ENCODE measurements at regions not wholly inside any gene's neighbourhood (a gene's known extent, or its start where the extent isn't known, plus 50 kb on each side); places are given as distances from the start of the nearest gene placed in this dataset.

DNA sequence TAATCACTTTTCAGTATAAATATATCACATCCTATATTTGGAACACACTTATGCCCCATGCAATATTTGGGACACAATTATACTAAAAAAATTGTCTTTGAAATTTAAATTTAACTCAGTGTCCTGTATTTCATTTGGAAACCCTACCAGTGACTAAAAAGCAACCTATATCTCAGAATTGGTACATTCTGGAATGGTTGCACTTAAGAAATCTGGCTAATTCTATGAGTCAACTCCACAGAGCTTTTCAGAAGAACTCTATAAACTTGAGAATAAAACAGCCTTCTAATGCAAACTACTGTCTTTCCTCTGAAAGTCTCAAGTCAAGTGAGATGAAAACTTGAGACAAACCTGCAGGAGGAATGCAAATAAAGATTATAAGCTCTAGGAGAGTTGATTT is 320.2 kb downstream of the MAFB start:
- Mint-ChIP-seq H3K4me1 (ENCODE audit: low read depth) (no peaks in the 10 kb centered on the region), H3K36me3 (ENCODE audit: low read depth) (no peaks in the 10 kb centered on the region), H3K9me3 (no peaks in the 10 kb centered on the region), H3K27me3 (no peaks in the 10 kb centered on the region), H3K27ac (no peak overlapping the region), H3K4me3 (no peak overlapping the region)
- ChIA-PET CTCF (no interaction called here), POLR2A (no interaction called here)
- Histone ChIP-seq H3K27ac (ENCODE audit: low read depth in 1 of 2, low read length in 2 of 2) (no peak overlapping the region), H3K27me3 (ENCODE audit: control insufficient read depth in 1 of 2, insufficient read depth in 2 of 2, low read length in 2 of 2) (peaks cover 0 to 2% of the 10 kb centered on the region in 2 experiments), H3K9me3 (ENCODE audit: control insufficient read depth in 1 of 2, insufficient read depth in 1 of 2, low read length in 2 of 2) (no peaks in the 10 kb centered on the region), H3K4me1 (ENCODE audit: insufficient read depth, low read length) (no peaks in the 10 kb centered on the region), H3K36me3 (ENCODE audit: insufficient read depth, low read length) (no peaks in the 10 kb centered on the region), H3K4me3 (ENCODE audit: low read length) (no peak overlapping the region)
- ATAC-seq (ENCODE audit: poor library complexity) (no peak), DNase-seq (no peak)
- intact Hi-C loops (cut with DNase I, micrococcal nuclease): no loop called here
- TF ChIP-seq, protein P1, sequence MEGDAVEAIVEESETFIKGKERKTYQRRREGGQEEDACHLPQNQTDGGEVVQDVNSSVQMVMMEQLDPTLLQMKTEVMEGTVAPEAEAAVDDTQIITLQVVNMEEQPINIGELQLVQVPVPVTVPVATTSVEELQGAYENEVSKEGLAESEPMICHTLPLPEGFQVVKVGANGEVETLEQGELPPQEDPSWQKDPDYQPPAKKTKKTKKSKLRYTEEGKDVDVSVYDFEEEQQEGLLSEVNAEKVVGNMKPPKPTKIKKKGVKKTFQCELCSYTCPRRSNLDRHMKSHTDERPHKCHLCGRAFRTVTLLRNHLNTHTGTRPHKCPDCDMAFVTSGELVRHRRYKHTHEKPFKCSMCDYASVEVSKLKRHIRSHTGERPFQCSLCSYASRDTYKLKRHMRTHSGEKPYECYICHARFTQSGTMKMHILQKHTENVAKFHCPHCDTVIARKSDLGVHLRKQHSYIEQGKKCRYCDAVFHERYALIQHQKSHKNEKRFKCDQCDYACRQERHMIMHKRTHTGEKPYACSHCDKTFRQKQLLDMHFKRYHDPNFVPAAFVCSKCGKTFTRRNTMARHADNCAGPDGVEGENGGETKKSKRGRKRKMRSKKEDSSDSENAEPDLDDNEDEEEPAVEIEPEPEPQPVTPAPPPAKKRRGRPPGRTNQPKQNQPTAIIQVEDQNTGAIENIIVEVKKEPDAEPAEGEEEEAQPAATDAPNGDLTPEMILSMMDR (IDR thresholded peaks at IDR 0.05): no peak

DNA sequence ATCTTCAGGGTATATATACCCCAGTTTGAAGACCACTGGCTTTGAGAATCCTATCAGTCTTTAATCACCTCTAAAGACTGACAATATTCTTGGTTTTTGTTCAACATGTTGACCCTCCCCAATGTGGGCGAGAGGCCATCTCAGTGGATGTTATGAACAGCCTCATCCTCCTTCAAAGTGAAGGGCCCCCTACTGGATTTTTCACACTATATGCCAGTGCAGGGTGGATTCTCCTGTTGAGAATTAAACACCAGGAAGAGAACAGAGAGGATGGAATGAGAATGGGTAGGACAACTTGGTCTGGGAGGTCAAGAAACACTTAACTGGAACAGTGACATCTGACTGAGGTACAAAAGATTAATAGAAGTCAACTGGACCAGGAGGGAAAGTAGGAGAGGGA is 327.1 kb downstream of the MAFB start:
- ATAC-seq (ENCODE audit: poor library complexity) (no peak), DNase-seq (no peak)
- ChIA-PET CTCF (no interaction called here), POLR2A (no interaction called here)
- H3K27me3 Mint-ChIP-seq: peaks cover 9% of the 10 kb centered on the region
- Histone ChIP-seq H3K4me3 (ENCODE audit: low read length) (no peak overlapping the region), H3K27me3 (ENCODE audit: control insufficient read depth in 1 of 2, insufficient read depth in 2 of 2, low read length in 2 of 2) (peaks cover 2 to 4% of the 10 kb centered on the region in 2 experiments), H3K9me3 (ENCODE audit: control insufficient read depth in 1 of 2, insufficient read depth in 1 of 2, low read length in 2 of 2) (no peaks in the 10 kb centered on the region), H3K36me3 (ENCODE audit: insufficient read depth, low read length) (no peaks in the 10 kb centered on the region), H3K4me1 (ENCODE audit: insufficient read depth, low read length) (no peaks in the 10 kb centered on the region), H3K27ac (ENCODE audit: low read depth in 1 of 2, low read length in 2 of 2) (no peak overlapping the region)
- H3K4me3 Mint-ChIP-seq: no peak overlapping the region
- intact Hi-C loops (cut with DNase I, micrococcal nuclease): no loop called here
- no peak overlapping the region for H3K27ac Mint-ChIP-seq
- H3K36me3 Mint-ChIP-seq (ENCODE audit: low read depth): no peaks in the 10 kb centered on the region
- no peaks in the 10 kb centered on the region for H3K4me1 Mint-ChIP-seq (ENCODE audit: low read depth)
- no peaks in the 10 kb centered on the region for H3K9me3 Mint-ChIP-seq
- TF ChIP-seq, protein P1 (IDR thresholded peaks at IDR 0.05): no peak

DNA sequence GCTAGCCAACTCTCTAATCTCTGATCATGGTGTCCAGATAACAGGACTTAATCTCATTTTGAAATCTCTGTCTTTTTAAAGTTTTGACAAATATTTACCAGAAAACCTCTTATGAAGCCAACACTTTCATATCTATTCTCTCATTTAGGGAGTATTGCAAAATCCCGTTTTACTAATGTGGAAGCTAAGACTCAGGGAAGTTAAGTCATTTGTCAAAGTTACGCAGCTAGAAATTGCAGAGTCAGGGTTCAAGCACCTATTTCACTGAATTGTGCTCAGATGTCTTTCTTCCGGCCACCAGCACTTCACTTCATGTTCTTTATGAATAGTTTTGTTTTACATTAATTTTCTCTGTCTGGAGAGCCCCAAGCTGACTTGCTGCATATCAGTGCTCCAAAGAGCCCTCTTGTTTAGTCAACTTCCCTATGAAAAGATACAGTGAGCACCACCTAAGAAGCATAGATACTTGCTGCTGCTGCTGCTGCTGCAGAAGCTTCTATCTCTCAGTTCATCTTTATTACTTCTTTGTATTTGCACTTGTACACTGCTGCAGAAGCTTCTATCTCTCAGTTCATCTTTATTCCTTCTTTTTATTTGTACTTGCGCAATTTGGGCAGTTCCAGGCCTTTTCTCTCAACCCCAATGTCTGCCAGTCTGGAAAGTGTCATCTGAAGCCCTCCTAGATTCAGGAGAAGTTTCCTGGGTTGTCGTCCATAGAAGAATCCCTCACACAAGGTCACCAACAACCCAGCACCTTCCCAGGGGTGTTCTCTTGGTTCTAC is 329.7 kb downstream of the MAFB start:
- H3K4me3 ChIP-seq (ENCODE audit: low read length): no peak overlapping the region
- no peaks in the 10 kb centered on the region for H3K36me3 ChIP-seq (ENCODE audit: insufficient read depth, low read length)
- no peak overlapping the region for H3K27ac ChIP-seq (ENCODE audit: low read depth in 1 of 2, low read length in 2 of 2)
- Mint-ChIP-seq H3K4me1 (ENCODE audit: low read depth) (no peaks in the 10 kb centered on the region), H3K27ac (no peak overlapping the region), H3K9me3 (no peaks in the 10 kb centered on the region), H3K36me3 (ENCODE audit: low read depth) (no peaks in the 10 kb centered on the region), H3K27me3 (peaks cover 9% of the 10 kb centered on the region), H3K4me3 (no peak overlapping the region)
- CTCF ChIA-PET: no interaction called here
- ATAC-seq (ENCODE audit: poor library complexity): no peak
- peak in 1 of 14 experiments; percentile 10 for DNase-seq
- POLR2A ChIA-PET: no interaction called here
- intact Hi-C loops (cut with DNase I, micrococcal nuclease): no loop called here
- H3K4me1 ChIP-seq (ENCODE audit: insufficient read depth, low read length): no peaks in the 10 kb centered on the region
- H3K9me3 ChIP-seq (ENCODE audit: control insufficient read depth in 1 of 2, insufficient read depth in 1 of 2, low read length in 2 of 2): no peaks in the 10 kb centered on the region
- peaks cover 0 to 4% of the 10 kb centered on the region in 2 experiments for H3K27me3 ChIP-seq (ENCODE audit: control insufficient read depth in 1 of 2, insufficient read depth in 2 of 2, low read length in 2 of 2)
- TF ChIP-seq, protein P1 (IDR thresholded peaks at IDR 0.05): no peak
